PC-3 (cell line): ENCODE measurements at regions not wholly inside any gene's neighbourhood (a gene's known extent, or its start where the extent isn't known, plus 50 kb on each side); places are given as distances from the start of the nearest gene placed in this dataset.
"Not testable (repeated sequence)": the region's sequence is repeated elsewhere in the genome, so short reads cannot be mapped to it uniquely, and the experiment has no call there.

ENCODE experiments used
- CTCF ChIP-seq: fragments of 300-600 bp; sonication (generic); conservative IDR thresholded peaks from 2 replicates; pipeline ENCODE4 v1.5.1; 2017; ENCODE audit warnings: antibody characterized with exemption, low read depth, mild to moderate bottlenecking, low read length
- EZH2 ChIP-seq: fragments of 300-600 bp; sonication (generic); IDR thresholded peaks from one replicate; pipeline ENCODE4 v1.6.1; 2017; ENCODE audit warnings: antibody characterized with exemption, mild to moderate bottlenecking, low read length; ENCODE audit not compliant: unreplicated experiment
- EZH2phosphoT487 ChIP-seq: fragments of 300-600 bp; sonication (generic); IDR thresholded peaks from 2 replicates; pipeline ENCODE4 v1.6.1; 2018; ENCODE audit warnings: mild to moderate bottlenecking, antibody characterized with exemption, low read length, borderline replicate concordance

- TF ChIP-seq CTCF, EZH2, EZH2phosphoT487: not testable (repeated sequence)
These were observed 269.4 kb downstream of the NUF2 start for GRCh38 chr1:163591131-163591530.
